Stomach (tissue), 8 donors: ENCODE measurements at regions not wholly inside any gene's neighbourhood (a gene's known extent, or its start where the extent isn't known, plus 50 kb on each side); places are given as distances from the start of the nearest gene placed in this dataset.
"Not testable (repeated sequence)": the region's sequence is repeated elsewhere in the genome, so short reads cannot be mapped to it uniquely, and the experiment has no call there.

ENCODE experiments used
- DNase-seq, 2 donors: peaks; one replicate each; pipeline versions ENCODE4 v3.0.0 to v3.0.0-alpha.2; 2013 to 2019
- H3K27ac ChIP-seq, 5 donors: fragments of 200-600 bp in 4 of 5; sonication (generic) in 4 of 5; one replicate each; pipeline ENCODE4 v1.5.1; 2013 to 2019; ENCODE audit warnings: mild to moderate bottlenecking in 1 of 5, moderate library complexity in 1 of 5
- H3K27me3 ChIP-seq, 3 donors: fragments of 200-600 bp; sonication (generic); one replicate each; pipeline ENCODE4 v1.5.1; 2017 to 2019; ENCODE audit warnings: mixed run types in 1 of 3
- H3K36me3 ChIP-seq, 4 donors: fragments of 200-600 bp; sonication (generic); 1 replicate in 3 of 4; 2 replicates in 1 of 4; pipeline ENCODE4 v1.5.1; 2016 to 2019
- H3K4me1 ChIP-seq, 4 donors: fragments of 200-600 bp; sonication (generic); one replicate each; pipeline ENCODE4 v1.5.1; 2016 to 2019
- H3K4me3 ChIP-seq, 4 donors: fragments of 200-600 bp; sonication (generic) in 3 of 4; one replicate each; pipeline ENCODE4 v1.5.1; 2016 to 2019; ENCODE audit warnings: mild to moderate bottlenecking in 1 of 4
- H3K9me3 ChIP-seq, 4 donors: fragments of 200-600 bp; sonication (generic); one replicate each; pipeline ENCODE4 v1.5.1; 2016 to 2019
- WGBS, 5 donors: extraction: QIAGEN DNeasy Blood & Tissue Kit in 3 of 5; methylation state at CpG; one replicate each; pipeline versions ENCODE4 v1.1.5 to v1.1.7; 2013 to 2018; 5-methylcytosine and 5-hydroxymethylcytosine counted together
- intact Hi-C: fragments of 100-400 bp; cut with DNase I; formaldehyde crosslinking; loops from one replicate; pipeline ENCODE4 v1.15.1; 2023; ENCODE audit warnings: low total_unique reads
- donor health status: healthy with polysubstance abuse.
- donor health status: Bipolar disorder and iron deficiency.
- donor health status: healthy.

- peak; percentile 15 to 25 for DNase-seq
- H3K27ac ChIP-seq, H3K9me3 ChIP-seq, H3K27me3 ChIP-seq, H3K4me1 ChIP-seq, H3K36me3 ChIP-seq, intact Hi-C loops, H3K4me3 ChIP-seq: not testable (repeated sequence)
- WGBS, 5 donors: 18 to 30% (median 29%) methylated on average over 1 of the region's 1 CpG
Observed at GRCh38 chr9:63289971-63290370, 1995.0 kb downstream of the FOXD4L5 start.
